ENCODE measurements at regions not wholly inside any gene's neighbourhood (a gene's known extent, or its start where the extent isn't known, plus 50 kb on each side); places are given as distances from the start of the nearest gene placed in this dataset.
A peak's percentile ranks its signal among the peaks of the same experiment; 100 is the strongest.

DNA sequence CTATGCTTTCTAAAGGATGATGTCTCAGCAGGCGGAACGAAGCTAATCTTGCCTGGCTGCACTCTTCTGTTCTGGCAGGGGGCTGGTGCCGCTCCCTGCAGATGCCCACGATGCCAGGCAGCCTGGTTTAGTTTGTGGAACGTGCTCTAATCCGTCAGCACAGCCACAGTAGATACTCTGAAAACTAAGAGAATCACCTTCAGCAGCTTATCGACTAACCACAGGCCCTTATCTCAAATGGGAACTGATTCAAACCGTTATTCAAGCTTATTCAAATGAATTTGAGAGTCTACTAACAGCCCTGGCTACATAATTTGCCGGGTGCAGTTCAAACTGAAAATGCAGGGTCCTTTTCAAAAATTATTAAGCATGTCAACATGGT is 246.6 kb upstream of the ANKRD55 start:
- FAIRE-seq = no peak

DNA sequence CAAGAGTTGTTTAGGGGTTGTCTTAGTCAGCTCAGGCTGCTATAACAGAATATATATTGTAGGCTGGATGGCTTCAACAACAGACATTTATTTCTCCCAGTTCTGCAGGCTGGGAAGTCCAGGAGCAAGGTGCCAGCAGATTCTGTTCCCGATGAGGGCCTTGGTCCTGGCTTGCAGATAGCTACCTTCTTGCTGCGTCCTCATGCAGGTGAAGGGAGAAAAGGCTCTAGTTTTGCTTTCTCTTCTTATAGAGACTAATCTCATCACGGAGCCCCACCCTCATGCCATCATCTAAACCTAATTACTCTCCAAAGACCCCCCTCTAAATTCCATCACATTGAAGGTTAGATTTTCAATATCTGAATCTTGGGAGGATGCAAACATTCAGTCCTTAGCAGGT is 246.0 kb upstream of the ANKRD55 start:
- no peak for FAIRE-seq

DNA sequence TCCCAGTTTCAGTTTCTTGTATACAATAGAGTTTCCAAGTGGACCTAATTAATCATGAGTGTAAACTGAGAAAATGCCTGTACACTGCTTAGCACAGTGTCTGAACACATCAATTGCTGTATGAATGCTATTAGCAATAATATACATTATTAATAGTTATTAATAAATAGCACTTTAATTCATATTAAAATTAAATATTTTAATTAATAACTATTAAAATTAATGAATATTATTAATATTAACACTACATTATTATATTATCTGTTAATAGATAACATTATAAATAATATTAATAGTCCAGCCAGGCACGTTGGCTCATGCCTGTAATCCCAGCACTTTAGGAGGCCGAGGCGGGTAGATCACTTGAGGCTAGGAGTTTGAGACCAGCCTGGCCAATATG is 244.9 kb upstream of the ANKRD55 start:
- peak; percentile 6 for FAIRE-seq

DNA sequence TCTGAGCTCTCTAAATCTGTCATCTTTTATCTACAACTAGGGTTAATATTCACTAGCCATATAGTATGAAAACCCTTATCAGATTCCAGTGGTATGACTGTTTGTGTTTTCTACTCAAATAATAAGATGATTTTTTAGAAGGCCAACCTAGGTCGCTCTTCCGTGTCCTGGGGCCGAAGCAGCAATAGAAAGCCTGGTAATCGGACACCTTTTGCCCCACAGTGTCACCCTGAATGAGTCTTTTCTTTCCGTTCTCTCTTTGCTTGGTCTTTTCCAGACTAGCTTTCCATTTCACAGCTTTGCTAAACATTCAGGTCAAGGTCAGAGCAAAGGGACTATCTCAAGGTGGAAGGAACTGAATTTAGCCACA is 243.3 kb upstream of the ANKRD55 start:
- no peak for FAIRE-seq

DNA sequence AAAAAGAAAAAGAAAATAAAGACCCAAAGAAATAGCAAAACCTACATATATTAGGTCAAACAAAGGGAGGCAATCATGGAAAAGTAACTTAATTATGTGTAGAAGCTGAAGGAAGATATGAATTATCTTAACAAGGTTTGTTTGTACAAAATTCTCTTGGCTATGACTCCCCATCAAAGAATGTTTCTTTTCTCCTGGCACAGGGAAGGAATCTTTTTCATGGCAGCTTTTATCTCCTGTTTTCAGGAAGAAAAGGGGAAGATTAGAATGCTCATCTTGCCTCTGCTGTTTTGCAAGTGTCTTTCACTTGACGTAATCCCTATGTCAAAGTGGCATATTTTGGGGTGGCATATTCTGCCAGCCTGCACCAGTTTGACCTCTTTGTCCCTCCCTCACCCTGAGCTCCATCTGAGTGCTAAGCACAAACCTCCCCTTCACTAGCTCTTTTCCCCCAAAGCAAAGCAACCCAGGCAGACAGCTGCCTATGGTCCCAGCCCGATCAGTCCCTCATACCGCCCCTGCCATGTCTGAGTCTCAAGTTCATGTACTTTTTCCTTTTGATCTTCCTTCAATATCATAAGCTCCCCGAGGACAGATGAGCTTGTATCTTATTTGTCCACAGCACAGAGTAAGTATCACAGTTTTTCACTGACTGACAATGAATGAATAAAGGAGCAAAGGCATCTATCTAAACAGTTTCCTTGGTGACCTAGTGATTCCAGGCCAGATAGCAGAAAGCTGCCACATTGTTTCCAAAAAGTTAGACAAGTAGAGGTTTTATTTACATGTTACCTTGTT is 242.8 kb upstream of the ANKRD55 start:
- FAIRE-seq = no peak

DNA sequence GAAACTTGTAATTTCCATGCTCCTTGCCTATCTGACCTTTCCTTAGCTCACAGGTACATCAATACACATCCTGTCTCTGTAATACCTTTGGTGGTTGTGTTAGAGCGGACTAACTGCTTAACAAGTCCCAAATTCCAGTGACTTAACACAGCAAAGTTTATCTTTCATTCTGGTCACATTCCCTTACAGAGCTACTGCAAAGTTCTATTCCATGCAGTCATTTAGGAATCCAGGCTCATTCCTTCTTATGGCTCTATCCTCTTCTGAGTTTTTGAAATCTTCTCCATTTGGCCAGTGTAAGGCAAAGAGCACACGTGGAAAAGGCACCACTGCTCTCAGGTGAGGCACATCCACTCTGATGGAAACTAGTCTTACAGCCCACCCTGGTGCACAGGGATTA is 238.6 kb upstream of the ANKRD55 start:
- FAIRE-seq = no peak

DNA sequence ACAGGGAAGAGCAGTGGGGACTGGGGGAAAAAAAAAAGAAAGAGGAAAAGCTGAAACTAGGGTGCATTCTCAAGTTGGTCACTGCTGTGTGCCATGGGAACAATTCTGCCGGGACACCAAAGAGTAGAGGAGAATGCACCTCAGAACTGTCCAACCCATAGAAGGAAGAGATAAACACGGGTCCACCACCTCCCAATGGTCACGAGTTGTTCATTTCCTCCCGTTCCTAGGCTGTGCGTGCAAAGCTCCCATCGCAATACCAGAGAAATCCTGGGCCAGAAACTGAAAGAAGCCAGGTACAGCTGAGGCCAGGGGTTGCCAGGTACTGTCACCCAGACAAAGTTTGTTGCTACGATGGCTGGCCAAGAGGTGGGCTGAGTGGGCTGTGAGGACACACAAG is 236.9 kb upstream of the ANKRD55 start:
- no peak for FAIRE-seq

DNA sequence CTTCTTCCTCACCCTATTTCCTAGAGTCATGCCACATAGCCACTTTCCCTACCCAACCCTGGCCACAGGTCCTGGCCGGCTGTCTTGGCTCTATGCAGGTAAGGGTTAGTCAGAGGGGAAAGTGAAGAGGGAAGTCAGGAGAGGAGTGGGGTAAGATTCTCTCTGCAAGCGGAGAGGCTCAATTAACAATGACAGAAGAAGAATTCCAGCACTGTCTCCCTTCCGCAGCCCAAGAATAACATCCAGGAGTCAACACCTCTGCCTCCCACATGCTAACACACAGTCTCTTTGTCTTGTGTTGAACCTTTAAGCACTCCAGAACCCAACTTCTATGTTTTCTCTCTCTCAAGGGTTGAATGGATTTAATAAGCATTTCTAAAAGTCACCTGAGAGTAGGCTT is 235.1 kb upstream of the ANKRD55 start:
- no peak for FAIRE-seq

DNA sequence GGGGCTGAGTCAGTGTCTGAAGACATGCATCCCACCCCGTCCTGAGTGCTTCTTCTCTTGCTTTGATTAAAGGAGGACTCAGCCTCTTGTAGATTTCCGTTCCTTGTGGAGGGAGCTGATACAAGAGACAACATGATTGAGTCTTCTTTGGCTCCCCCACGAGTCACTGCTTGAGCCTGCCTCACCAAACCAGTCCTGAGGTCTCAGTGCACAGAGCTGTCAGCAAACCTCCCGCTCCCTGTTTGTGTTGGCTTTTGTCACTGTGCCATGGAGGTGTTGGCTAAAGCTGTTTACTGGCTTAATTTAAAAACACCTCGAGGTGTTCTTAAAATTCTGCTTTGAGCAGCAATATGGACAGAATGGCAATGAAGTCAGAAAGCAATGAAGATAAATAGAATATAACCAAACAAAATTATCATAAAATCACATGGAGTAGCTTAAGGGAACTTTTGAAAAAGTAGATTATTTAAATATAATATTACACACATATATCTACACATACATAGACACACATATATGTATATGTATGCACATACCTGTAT is 234.1 kb upstream of the ANKRD55 start:
- FAIRE-seq = no peak

DNA sequence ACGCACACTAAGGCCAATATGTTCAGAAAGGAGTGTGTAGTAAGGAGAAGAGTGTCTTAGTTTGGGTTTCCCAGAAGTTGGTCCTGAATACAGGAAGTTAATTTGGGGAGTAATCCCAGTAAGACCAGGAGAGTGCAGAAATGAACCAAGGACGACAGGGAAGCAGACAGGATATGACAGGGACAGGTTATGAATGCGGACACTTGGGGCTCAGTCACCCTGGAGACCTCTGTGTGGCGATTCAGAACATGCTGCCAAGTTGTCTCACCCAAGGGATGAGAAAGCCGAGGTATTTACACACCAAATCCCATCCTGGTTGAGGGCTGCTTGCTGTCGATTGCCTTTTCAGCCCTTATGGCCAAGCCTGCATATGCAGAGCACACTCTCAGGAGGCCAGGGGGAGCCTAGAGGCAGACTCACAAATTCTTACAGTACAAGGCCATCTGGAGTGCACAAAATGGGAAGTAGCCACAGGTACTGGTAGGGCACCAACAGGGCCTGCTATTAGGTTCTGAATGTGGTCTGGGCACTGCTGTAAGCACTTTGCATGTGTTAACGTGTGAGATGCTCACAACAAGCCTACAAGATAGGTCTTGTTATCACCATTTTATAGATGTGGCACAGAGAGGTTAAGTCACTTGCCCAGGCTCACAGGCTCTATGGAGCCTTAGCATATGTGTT is 233.1 kb upstream of the ANKRD55 start:
- no peak for FAIRE-seq

DNA sequence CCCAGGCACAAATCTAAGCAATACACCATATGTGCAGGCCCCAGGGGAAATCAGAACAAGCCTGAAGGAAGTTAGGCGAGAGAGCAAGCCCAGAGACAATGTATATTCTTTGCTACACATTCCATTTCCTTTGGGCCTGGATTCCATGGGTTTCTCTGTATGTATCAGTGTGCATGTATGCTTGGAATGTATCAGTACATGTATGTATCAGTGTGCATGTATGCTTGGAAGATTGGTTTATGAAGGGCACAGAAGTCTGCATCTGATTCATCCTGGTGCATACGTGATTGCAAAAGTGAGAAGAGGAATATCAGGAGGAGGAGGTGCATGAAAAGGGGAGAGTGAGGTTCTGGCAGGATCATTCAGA is 232.6 kb upstream of the ANKRD55 start:
- no peak for FAIRE-seq

DNA sequence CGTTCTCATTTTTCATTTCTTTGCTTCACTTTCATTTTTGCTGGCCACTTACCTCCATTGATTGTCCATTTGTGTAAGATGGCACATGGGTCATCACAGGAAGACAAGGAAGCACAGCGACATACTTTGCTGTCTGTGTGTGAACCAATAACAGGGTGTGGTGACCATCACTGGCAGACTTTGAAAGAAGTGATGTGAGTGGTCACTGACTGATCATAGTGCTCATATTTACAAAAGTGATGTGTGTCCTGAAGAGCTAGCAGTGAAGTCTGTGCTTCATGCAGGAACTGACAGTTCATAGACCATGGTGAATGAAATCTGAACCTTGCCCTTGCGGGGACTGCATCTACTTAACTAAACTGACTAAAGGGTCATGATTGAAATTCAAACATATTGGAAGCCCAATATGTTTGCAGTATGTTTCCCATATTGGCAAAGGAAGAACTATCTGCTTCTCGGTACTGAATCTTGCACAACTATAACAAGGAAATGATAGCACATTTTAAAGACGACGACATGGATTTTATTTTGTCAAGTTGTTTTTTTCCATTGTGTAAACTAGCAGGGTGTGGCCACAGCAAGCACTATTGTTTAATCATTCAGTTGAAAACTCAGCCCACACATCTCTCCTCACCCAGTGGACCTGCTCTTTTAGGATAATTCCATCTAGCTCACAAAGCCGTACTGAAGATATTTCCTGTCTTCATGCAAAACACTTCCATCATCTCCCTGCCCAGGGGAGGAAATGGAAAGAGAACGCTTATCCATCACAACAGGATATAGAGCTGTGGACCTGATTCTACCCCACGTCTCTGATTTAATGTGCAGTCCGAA is 232.0 kb upstream of the ANKRD55 start:
- no peak for FAIRE-seq

DNA sequence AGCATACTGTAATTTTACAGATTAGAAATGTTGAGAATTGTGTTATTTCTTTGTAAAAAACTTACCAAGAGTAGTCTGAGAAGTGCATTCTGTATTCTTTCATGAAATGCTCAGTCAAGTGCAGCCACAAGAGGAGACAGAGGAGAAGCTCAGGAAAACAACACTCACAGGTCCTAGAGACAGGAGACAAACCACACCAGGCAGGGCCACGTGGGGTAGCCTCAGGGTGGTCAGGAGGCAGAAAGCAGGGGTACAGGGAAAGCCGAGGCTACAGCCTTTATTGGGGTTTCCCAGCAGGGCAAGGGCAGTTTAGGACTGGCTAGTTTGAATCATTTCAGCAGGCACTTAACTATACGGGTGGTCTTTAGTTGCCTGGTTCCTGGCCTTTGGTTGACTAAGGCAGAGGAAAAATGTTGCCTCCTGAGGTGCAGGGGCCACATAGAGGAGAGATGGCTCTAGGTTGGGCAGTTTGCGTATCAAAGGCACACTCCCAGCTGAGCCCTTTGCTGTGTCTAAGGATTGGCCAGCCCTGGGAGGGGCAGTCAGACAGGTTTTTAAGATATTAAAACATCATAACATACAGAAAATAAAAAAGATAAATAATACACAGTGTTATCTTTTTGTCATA is 230.9 kb upstream of the ANKRD55 start:
- no peak for FAIRE-seq

DNA sequence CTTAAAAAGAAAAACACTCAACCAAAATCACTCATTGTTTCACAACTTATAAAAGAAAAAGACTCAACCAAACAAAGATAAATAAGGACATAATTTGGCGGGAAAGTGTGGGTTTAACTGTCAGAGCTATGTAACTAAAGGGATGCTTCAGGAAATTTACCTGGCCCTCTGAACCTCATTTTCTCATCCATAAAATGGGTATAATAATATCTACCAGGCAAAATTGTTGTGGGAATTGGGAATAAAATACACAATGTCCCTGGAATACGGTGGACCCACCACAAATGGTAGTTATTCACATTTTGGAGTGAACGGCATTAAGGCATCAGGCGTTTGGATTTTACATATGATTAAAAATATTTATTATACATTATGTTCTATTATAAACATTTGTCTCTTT is 228.5 kb upstream of the ANKRD55 start:
- FAIRE-seq = no peak

DNA sequence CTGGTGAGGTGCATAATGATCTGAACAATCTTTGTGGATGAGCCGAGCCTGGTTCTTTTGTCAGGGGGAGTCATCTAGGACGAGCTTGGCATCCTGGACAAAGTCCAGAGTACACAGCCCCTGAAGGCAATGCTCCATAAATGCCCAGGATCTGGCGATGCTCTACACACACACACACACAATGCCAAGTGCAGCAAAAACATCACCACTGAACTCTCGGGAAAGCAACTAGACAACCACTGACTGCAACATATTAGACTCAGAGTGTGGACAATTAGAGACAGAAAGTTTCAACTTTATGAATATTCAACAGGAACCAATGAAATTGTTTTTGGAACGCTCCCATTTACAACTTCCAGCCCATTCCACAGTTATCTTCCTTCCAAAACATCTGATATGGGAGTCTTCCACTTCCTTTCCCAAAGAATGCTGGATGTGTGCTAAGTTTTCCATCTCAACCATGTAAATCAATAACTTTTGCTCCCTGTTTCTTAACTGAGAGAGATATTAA is 227.6 kb upstream of the ANKRD55 start:
- FAIRE-seq = no peak

DNA sequence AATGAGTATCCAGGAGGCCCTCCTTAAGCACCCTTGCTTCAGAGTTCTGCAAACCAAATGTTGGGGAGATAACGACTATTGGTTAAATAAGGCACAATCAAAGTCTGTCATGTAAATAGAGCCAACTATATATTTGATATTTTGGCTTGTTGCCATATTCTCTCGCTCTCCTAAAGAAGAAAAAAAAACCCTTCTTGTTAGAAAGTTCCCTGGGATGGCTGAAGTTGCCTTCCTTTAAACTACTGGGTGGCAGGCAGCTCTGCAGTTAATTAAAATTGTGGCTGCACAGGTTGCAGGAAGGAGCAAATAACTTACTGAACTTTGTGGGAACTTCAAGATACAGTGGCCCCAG is 227.0 kb upstream of the ANKRD55 start:
- FAIRE-seq = no peak

DNA sequence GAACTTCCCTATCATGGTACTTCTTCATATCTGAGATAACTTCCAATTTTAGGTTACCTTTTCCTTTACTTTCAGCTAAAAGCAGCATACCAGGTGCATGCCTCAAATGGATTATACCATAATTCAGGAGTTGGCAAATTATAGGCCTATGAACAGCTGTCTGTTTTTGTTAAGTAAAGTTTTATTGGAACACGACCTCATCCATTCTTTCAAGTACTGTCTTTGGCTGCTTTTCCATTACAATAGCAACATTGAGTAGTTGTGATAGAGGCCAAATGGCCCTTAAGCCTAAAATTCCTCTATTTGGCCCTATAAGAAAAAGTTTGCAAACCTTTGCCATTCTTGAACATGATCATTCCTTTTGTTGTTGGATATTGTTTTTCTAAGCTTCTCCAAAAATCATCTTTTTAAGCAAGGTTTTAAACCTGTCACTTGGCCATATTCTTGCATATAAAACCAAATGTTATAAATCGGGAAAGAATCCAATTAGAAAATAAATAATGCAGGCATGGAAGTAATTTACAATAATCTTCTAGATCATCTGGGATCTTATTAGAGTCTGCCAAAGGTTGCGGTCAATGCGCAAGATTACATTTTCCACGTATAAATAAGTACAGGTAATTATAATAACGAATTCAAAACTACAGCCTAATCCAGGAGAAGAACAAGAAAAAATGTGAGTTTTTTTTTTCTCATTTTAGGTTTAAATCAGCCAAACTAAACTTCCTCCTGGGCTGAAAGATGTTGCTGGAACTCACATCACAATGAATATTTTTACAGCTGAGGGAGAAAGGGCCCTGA is 226.5 kb upstream of the ANKRD55 start:
- FAIRE-seq = no peak

DNA sequence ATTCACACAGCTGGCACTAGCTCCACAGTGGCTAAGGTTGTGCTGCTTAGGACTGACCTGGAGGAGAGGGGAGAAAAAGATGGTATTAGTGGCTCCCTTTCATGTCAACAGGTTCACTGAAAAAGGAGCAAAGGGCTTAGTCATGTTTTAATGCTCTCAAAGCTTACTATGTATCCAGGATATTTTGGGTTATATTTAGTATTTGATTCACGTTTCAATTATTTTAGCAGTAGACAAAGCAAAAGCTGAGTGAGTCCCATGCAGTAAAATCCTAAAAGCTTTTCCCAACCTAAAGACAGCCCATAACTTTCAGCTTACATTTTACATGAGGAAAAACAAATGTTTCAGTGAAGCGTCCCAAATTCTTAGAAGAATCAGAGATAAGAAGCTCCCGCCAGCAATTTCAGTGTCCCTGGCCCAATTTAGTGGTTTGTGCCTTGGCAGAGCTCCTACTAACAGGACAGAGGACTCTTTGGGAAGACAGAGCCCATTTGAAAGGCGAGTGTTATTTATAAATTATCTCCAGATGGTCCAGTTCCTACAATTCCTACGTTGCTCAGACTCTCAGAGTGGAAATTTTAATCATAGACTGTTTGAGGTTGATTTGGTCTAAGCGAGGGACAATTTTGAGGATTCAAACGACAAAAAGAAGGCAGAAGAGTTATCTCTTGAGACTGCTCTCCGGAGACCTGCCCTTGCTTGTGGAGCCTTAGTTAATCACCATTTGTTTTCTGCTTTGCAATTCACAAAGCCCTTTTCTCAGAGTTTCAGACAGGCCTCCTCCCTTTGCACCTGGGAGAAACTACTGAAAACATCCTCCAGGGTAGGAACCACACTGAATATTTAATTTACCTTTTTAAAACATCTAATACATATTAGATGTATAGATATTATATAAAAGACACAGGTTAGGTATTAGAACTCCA is 225.0 kb upstream of the ANKRD55 start:
- FAIRE-seq = no peak

DNA sequence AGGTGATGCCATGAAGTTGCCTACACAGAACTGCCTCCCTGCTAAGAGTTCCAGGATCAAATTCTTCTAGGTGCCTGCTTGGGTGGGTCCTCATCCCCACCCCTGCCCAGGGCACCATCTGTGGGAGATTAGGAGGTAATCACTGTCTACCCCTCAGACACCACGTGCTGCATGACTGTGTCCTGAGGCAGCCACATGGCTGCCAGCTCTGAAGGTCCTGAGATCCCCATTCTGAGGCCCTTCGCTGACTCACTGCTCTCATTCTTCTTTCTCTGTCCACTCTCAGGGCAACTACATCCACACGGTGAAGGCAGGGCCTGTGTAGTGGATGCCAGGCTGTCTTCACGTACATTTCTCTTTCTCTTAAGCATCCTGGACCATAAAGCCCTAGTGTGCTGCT is 222.9 kb upstream of the ANKRD55 start:
- FAIRE-seq = no peak

DNA sequence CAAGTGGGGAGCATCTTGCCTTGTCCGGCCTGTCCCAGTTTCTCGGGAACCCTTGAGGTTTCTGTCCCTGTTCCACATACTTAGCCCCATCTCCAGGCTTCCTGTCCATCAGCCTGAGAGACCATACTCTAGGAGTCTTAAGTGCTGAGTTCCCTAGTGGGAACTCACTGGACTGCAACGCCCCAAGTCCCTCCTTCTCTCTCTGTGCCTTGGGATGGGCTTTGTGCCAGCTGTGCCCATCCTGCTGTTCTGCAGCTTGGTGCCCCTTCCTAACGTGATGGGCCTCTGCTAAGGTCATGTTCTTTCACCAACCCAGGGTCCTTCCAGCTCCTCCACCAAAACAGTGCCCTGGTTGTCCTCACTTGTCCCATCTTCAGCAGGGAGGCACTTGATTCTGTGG is 222.3 kb upstream of the ANKRD55 start:
- no peak for FAIRE-seq

DNA sequence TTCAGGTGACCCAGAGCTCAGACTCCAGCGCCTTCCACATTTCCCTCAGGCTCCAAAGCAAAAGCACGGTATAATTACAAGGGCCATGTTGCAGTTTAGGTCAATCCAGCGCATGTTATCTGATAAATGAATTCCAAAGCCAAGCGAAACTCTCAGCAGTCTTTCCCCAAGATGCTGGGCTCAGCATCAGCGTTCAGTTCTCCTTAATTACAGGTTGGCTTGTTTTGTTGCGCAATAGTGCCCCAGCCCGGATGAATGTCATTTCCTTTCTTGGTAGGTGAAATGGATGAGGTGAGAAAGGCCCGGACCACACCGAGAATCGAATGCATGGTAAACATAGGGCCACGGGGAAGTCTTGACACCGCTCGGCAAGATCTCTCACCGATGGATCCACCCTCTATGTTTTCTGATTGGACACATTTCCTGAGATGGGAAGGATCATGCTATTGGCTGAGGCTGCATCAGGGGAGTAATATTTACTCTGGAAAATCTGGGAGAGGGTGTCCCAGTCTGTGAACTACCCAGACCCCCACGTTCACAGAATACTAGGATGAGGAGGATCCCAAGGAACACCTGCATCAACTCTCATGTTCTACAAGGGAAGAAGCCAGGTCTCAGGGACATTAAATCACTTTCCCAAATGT is 221.2 kb upstream of the ANKRD55 start:
- FAIRE-seq = no peak
